ENCODE measurements at regions not wholly inside any gene's neighbourhood (a gene's known extent, or its start where the extent isn't known, plus 50 kb on each side); places are given as distances from the start of the nearest gene placed in this dataset.
"Not testable (repeated sequence)": the region's sequence is repeated elsewhere in the genome, so short reads cannot be mapped to it uniquely, and the experiment has no call there.

- H3K4me1 Mint-ChIP-seq: no peaks in the 10 kb centered on the region
- ATAC-seq (no peak), DNase-seq (no peak)
- no peaks in the 10 kb centered on the region for H3K36me3 Mint-ChIP-seq (ENCODE audit: low read depth)
- H3K27ac Mint-ChIP-seq: no peak overlapping the region
- no peak overlapping the region for H3K4me3 Mint-ChIP-seq
- H3K27me3 Mint-ChIP-seq: no peaks in the 10 kb centered on the region
- peaks cover 4% of the 10 kb centered on the region for H3K9me3 Mint-ChIP-seq
These were observed 519.2 kb upstream of the HS3ST5 start for GRCh38 chr6:114862064-114862463.

GRCh38 chr6:114844359-114844758 lies 501.5 kb upstream of the HS3ST5 start:
- ATAC-seq: no peak
- Mint-ChIP-seq H3K9me3 (peaks cover 21% of the 10 kb centered on the region), H3K36me3 (ENCODE audit: low read depth) (no peaks in the 10 kb centered on the region), H3K27me3 (no peaks in the 10 kb centered on the region), H3K4me1 (no peaks in the 10 kb centered on the region), H3K27ac (no peak overlapping the region), H3K4me3 (no peak overlapping the region)
- DNase-seq: no peak

GRCh38 chr6:114839019-114839418 lies 496.2 kb upstream of the HS3ST5 start:
- H3K36me3 Mint-ChIP-seq (ENCODE audit: low read depth): no peaks in the 10 kb centered on the region
- H3K27me3 Mint-ChIP-seq: no peaks in the 10 kb centered on the region
- H3K4me3 Mint-ChIP-seq: no peak overlapping the region
- ATAC-seq (no peak), DNase-seq (no peak)
- H3K9me3 Mint-ChIP-seq: peaks cover 11% of the 10 kb centered on the region
- no peak overlapping the region for H3K27ac Mint-ChIP-seq
- H3K4me1 Mint-ChIP-seq: no peaks in the 10 kb centered on the region

GRCh38 chr6:114833211-114833610 lies 490.4 kb upstream of the HS3ST5 start:
- no peak overlapping the region for H3K4me3 Mint-ChIP-seq
- ATAC-seq: no peak
- no peaks in the 10 kb centered on the region for H3K36me3 Mint-ChIP-seq (ENCODE audit: low read depth)
- no peaks in the 10 kb centered on the region for H3K4me1 Mint-ChIP-seq
- no peaks in the 10 kb centered on the region for H3K27me3 Mint-ChIP-seq
- DNase-seq: no peak
- peaks cover 13% of the 10 kb centered on the region for H3K9me3 Mint-ChIP-seq
- H3K27ac Mint-ChIP-seq: no peak overlapping the region

GRCh38 chr6:114830515-114830914 lies 487.7 kb upstream of the HS3ST5 start:
- no peaks in the 10 kb centered on the region for H3K36me3 Mint-ChIP-seq (ENCODE audit: low read depth)
- peaks cover 13% of the 10 kb centered on the region for H3K9me3 Mint-ChIP-seq
- ATAC-seq: no peak
- H3K27me3 Mint-ChIP-seq: no peaks in the 10 kb centered on the region
- no peak for DNase-seq
- H3K4me1 Mint-ChIP-seq: no peaks in the 10 kb centered on the region
- H3K27ac Mint-ChIP-seq: no peak overlapping the region
- no peak overlapping the region for H3K4me3 Mint-ChIP-seq

GRCh38 chr6:114827135-114827534 lies 484.3 kb upstream of the HS3ST5 start:
- H3K4me3 Mint-ChIP-seq: no peak overlapping the region
- H3K27ac Mint-ChIP-seq: no peak overlapping the region
- H3K4me1 Mint-ChIP-seq: no peaks in the 10 kb centered on the region
- no peaks in the 10 kb centered on the region for H3K36me3 Mint-ChIP-seq (ENCODE audit: low read depth)
- peaks cover 10% of the 10 kb centered on the region for H3K9me3 Mint-ChIP-seq
- ATAC-seq (no peak), DNase-seq (no peak)
- no peaks in the 10 kb centered on the region for H3K27me3 Mint-ChIP-seq

- Mint-ChIP-seq H3K9me3 (peaks cover 9% of the 10 kb centered on the region), H3K4me3 (no peak overlapping the region), H3K27me3 (no peaks in the 10 kb centered on the region), H3K36me3 (ENCODE audit: low read depth) (no peaks in the 10 kb centered on the region), H3K27ac (no peak overlapping the region), H3K4me1 (no peaks in the 10 kb centered on the region)
- no peak for DNase-seq
- ATAC-seq: no peak
These were observed 481.6 kb upstream of the HS3ST5 start for GRCh38 chr6:114824409-114824808.

- no peaks in the 10 kb centered on the region for H3K36me3 Mint-ChIP-seq (ENCODE audit: low read depth)
These were observed 473.9 kb upstream of the HS3ST5 start for GRCh38 chr6:114816678-114817077.

GRCh38 chr6:114810468-114810867 lies 467.6 kb upstream of the HS3ST5 start:
- H3K4me3 Mint-ChIP-seq: no peak overlapping the region
- H3K9me3 Mint-ChIP-seq: peaks cover 17% of the 10 kb centered on the region
- H3K27ac Mint-ChIP-seq: no peak overlapping the region
- DNase-seq: no peak
- H3K36me3 Mint-ChIP-seq (ENCODE audit: low read depth): no peaks in the 10 kb centered on the region
- no peaks in the 10 kb centered on the region for H3K27me3 Mint-ChIP-seq
- no peak for ATAC-seq
- H3K4me1 Mint-ChIP-seq: no peaks in the 10 kb centered on the region

More at GRCh38 chr6:114816678-114817077, 473.9 kb upstream of the HS3ST5 start:
- DNase-seq (no peak), ATAC-seq (no peak)
- Mint-ChIP-seq H3K4me3 (no peak overlapping the region), H3K27me3 (no peaks in the 10 kb centered on the region), H3K9me3 (peaks cover 18% of the 10 kb centered on the region), H3K4me1 (no peaks in the 10 kb centered on the region), H3K27ac (no peak overlapping the region)

- not testable (repeated sequence) for H3K36me3 Mint-ChIP-seq (ENCODE audit: low read depth); H3K4me3 Mint-ChIP-seq; DNase-seq; H3K27ac Mint-ChIP-seq; ATAC-seq; H3K9me3 Mint-ChIP-seq; H3K27me3 Mint-ChIP-seq; H3K4me1 Mint-ChIP-seq
These were observed 462.6 kb upstream of the HS3ST5 start for GRCh38 chr6:114805426-114805825.

GRCh38 chr6:114796576-114796975 lies 453.8 kb upstream of the HS3ST5 start:
- no peak for ATAC-seq
- H3K9me3 Mint-ChIP-seq: no peaks in the 10 kb centered on the region
- no peaks in the 10 kb centered on the region for H3K27me3 Mint-ChIP-seq
- no peaks in the 10 kb centered on the region for H3K4me1 Mint-ChIP-seq
- no peak overlapping the region for H3K27ac Mint-ChIP-seq
- DNase-seq: no peak
- H3K4me3 Mint-ChIP-seq: no peak overlapping the region
- no peaks in the 10 kb centered on the region for H3K36me3 Mint-ChIP-seq (ENCODE audit: low read depth)

GRCh38 chr6:114793428-114793827 lies 450.6 kb upstream of the HS3ST5 start:
- Mint-ChIP-seq H3K36me3 (ENCODE audit: low read depth) (no peaks in the 10 kb centered on the region), H3K27ac (no peak overlapping the region), H3K27me3 (no peaks in the 10 kb centered on the region), H3K9me3 (no peaks in the 10 kb centered on the region), H3K4me1 (no peaks in the 10 kb centered on the region), H3K4me3 (no peak overlapping the region)
- no peak for DNase-seq
- ATAC-seq: no peak

GRCh38 chr6:114785235-114786127 lies 442.7 kb upstream of the HS3ST5 start:
- no peaks in the 10 kb centered on the region for H3K9me3 Mint-ChIP-seq
- H3K27me3 Mint-ChIP-seq: no peaks in the 10 kb centered on the region
- H3K27ac Mint-ChIP-seq: no peak overlapping the region
- H3K4me1 Mint-ChIP-seq: no peaks in the 10 kb centered on the region
- H3K36me3 Mint-ChIP-seq (ENCODE audit: low read depth): no peaks in the 10 kb centered on the region
- no peak overlapping the region for H3K4me3 Mint-ChIP-seq
- ATAC-seq: no peak
- no peak for DNase-seq

GRCh38 chr6:114783783-114784182 lies 441.0 kb upstream of the HS3ST5 start:
- DNase-seq: no peak
- no peak for ATAC-seq
- H3K27me3 Mint-ChIP-seq: no peaks in the 10 kb centered on the region
- H3K4me3 Mint-ChIP-seq: no peak overlapping the region
- H3K36me3 Mint-ChIP-seq (ENCODE audit: low read depth): no peaks in the 10 kb centered on the region
- no peaks in the 10 kb centered on the region for H3K9me3 Mint-ChIP-seq
- no peak overlapping the region for H3K27ac Mint-ChIP-seq
- H3K4me1 Mint-ChIP-seq: no peaks in the 10 kb centered on the region

GRCh38 chr6:114783083-114783482 lies 440.3 kb upstream of the HS3ST5 start:
- Mint-ChIP-seq H3K27me3 (no peaks in the 10 kb centered on the region), H3K36me3 (ENCODE audit: low read depth) (no peaks in the 10 kb centered on the region), H3K27ac (no peak overlapping the region), H3K4me3 (no peak overlapping the region), H3K4me1 (no peaks in the 10 kb centered on the region), H3K9me3 (no peaks in the 10 kb centered on the region)
- ATAC-seq (no peak), DNase-seq (no peak)
